Prostate gland (tissue), 2 donors: ENCODE measurements at regions not wholly inside any gene's neighbourhood (a gene's known extent, or its start where the extent isn't known, plus 50 kb on each side); places are given as distances from the start of the nearest gene placed in this dataset.

Source experiments
- CTCF ChIP-seq, 4 experiments: fragments of 200-600 bp in 2 of 4; fragments of 450-650 bp in 2 of 4; sonication (generic) in 2 of 4; IDR thresholded peaks; 1 replicate in 3 of 4; 2 replicates in 1 of 4; pipeline ENCODE4 v1.5.1; 2016 to 2019; ENCODE audit warnings: antibody characterized with exemption in 4 of 4, mild to moderate bottlenecking in 2 of 4, moderate library complexity in 2 of 4
- POLR2A ChIP-seq: fragments of 450-650 bp; IDR thresholded peaks from one replicate; pipeline ENCODE4 v1.6.1; 2016; ENCODE audit warnings: antibody characterized with exemption, mild to moderate bottlenecking
- POLR2AphosphoS5 ChIP-seq: sonication (generic); formaldehyde crosslinking; IDR thresholded peaks from one replicate; pipeline ENCODE4 v1.6.1; 2017; ENCODE audit warnings: antibody characterized with exemption

GRCh38 chr2:209259767-209260166 lies 164.1 kb upstream of the MAP2 start:
- TF ChIP-seq CTCF (IDR thresholded peaks at IDR 0.05), result no peak
- TF ChIP-seq POLR2A, result no peak
- TF ChIP-seq POLR2AphosphoS5, result no peak
